ENCODE measurements at regions not wholly inside any gene's neighbourhood (a gene's known extent, or its start where the extent isn't known, plus 50 kb on each side); places are given as distances from the start of the nearest gene placed in this dataset.
"Not testable (repeated sequence)": the region's sequence is repeated elsewhere in the genome, so short reads cannot be mapped to it uniquely, and the experiment has no call there.

GRCh38 chr2:439556-440402, 151.9 kb upstream of the ALKAL2 start:
- no peak for DNase-seq (ENCODE audit: extremely low spot score, insufficient read length, low read depth)

GRCh38 chr2:439077-439476, 151.2 kb upstream of the ALKAL2 start:
- FAIRE-seq: no peak
- no peak for DNase-seq (ENCODE audit: extremely low spot score, insufficient read length, low read depth)

More at GRCh38 chr2:439556-440402, 151.9 kb upstream of the ALKAL2 start:
- no peak for FAIRE-seq

GRCh38 chr2:437756-438393, 150.0 kb upstream of the ALKAL2 start:
- peak; percentile 87 for FAIRE-seq
- DNase-seq (ENCODE audit: extremely low spot score, insufficient read length, low read depth): peak; percentile 42

GRCh38 chr2:437180-437579, 149.3 kb upstream of the ALKAL2 start:
- no peak for DNase-seq (ENCODE audit: extremely low spot score, insufficient read length, low read depth)
- no peak for FAIRE-seq

GRCh38 chr2:436205-436604, 148.3 kb upstream of the ALKAL2 start:
- no peak for FAIRE-seq
- DNase-seq (ENCODE audit: extremely low spot score, insufficient read length, low read depth): no peak

GRCh38 chr2:434625-435024, 146.7 kb upstream of the ALKAL2 start:
- no peak for FAIRE-seq

GRCh38 chr2:433216-433615, 145.3 kb upstream of the ALKAL2 start:
- DNase-seq (ENCODE audit: extremely low spot score, insufficient read length, low read depth) (no peak), FAIRE-seq (no peak)

More at GRCh38 chr2:434625-435024, 146.7 kb upstream of the ALKAL2 start:
- no peak for DNase-seq (ENCODE audit: extremely low spot score, insufficient read length, low read depth)

GRCh38 chr2:430291-431040, 142.6 kb upstream of the ALKAL2 start:
- FAIRE-seq: no peak
- no peak for DNase-seq (ENCODE audit: extremely low spot score, insufficient read length, low read depth)

- DNase-seq (ENCODE audit: extremely low spot score, insufficient read length, low read depth): no peak
- FAIRE-seq: no peak
These were observed 141.8 kb upstream of the ALKAL2 start for GRCh38 chr2:429575-430254.

GRCh38 chr2:429142-429541, 141.3 kb upstream of the ALKAL2 start:
- DNase-seq (ENCODE audit: extremely low spot score, insufficient read length, low read depth): no peak
- no peak for FAIRE-seq

- DNase-seq (ENCODE audit: extremely low spot score, insufficient read length, low read depth) (no peak), FAIRE-seq (no peak)
These were observed 140.7 kb upstream of the ALKAL2 start for GRCh38 chr2:428591-428990.

- FAIRE-seq; DNase-seq (ENCODE audit: extremely low spot score, insufficient read length, low read depth): not testable (repeated sequence)
These were observed 138.8 kb upstream of the ALKAL2 start for GRCh38 chr2:426696-427095.

GRCh38 chr2:425947-426346, 138.1 kb upstream of the ALKAL2 start:
- FAIRE-seq (no peak), DNase-seq (ENCODE audit: extremely low spot score, insufficient read length, low read depth) (no peak)

- no peak for FAIRE-seq
- DNase-seq (ENCODE audit: extremely low spot score, insufficient read length, low read depth): no peak
These were observed 137.4 kb upstream of the ALKAL2 start for GRCh38 chr2:425243-425642.

GRCh38 chr2:424306-425171, 136.6 kb upstream of the ALKAL2 start:
- DNase-seq (ENCODE audit: extremely low spot score, insufficient read length, low read depth) (no peak), FAIRE-seq (no peak)

- DNase-seq (ENCODE audit: extremely low spot score, insufficient read length, low read depth) (no peak), FAIRE-seq (no peak)
These were observed 135.6 kb upstream of the ALKAL2 start for GRCh38 chr2:423479-423878.

- FAIRE-seq (no peak), DNase-seq (ENCODE audit: extremely low spot score, insufficient read length, low read depth) (no peak)
These were observed 135.0 kb upstream of the ALKAL2 start for GRCh38 chr2:422676-423435.

GRCh38 chr2:421406-421805, 133.5 kb upstream of the ALKAL2 start:
- FAIRE-seq (no peak), DNase-seq (ENCODE audit: extremely low spot score, insufficient read length, low read depth) (no peak)
